ENCODE measurements at regions not wholly inside any gene's neighbourhood (a gene's known extent, or its start where the extent isn't known, plus 50 kb on each side); places are given as distances from the start of the nearest gene placed in this dataset.
"Not testable (repeated sequence)": the region's sequence is repeated elsewhere in the genome, so short reads cannot be mapped to it uniquely, and the experiment has no call there.

GRCh38 chr7:39758234-39758970 is 135.0 kb downstream of the RALA start:
- intact Hi-C loops (cut with DNase I; ENCODE audit: low total_unique reads): no loop called here
- TF ChIP-seq POLR2A (IDR thresholded peaks at IDR 0.05) (no peak), CTCF (IDR thresholded peaks at IDR 0.05) (no peak)
- 53 to 60% methylated on average over 10 of the region's 10 CpGs for WGBS, 2 donors
- no peak for DNase-seq (ENCODE audit: low spot score in 2 of 2)
- no peak overlapping the region for H3K4me3 ChIP-seq (ENCODE audit: low read depth, poor library complexity, severe bottlenecking)

GRCh38 chr7:39761449-39761848 is 138.1 kb downstream of the RALA start:
- DNase-seq (ENCODE audit: low spot score in 2 of 2): no peak
- intact Hi-C loops (cut with DNase I; ENCODE audit: low total_unique reads): no loop called here
- H3K4me3 ChIP-seq (ENCODE audit: low read depth, poor library complexity, severe bottlenecking): no peak overlapping the region
- 54 to 56% methylated on average over 6 of the region's 6 CpGs for WGBS, 2 donors
- TF ChIP-seq CTCF (IDR thresholded peaks at IDR 0.05) (no peak), POLR2A (IDR thresholded peaks at IDR 0.05) (no peak)

DNA sequence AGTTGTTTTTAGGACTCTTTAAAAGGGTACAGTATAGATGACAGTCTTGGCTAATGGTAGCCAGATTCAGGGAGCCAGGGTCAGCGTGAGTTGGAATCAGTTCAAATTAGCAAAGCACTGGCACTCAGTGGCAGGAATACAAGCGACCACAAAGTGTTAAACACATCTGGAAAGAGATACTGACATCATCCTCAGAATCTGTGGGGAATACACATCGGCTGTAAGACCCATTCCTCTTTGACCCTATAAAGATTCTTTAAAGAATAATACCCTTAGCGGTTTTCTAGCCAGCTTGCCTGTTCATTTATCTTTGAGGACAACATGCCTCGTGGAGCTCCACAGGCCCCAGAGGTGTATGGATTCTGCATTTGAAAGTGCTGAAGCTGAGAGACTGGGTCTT is 139.1 kb downstream of the RALA start:
- H3K4me3 ChIP-seq (ENCODE audit: low read depth, poor library complexity, severe bottlenecking); DNase-seq (ENCODE audit: low spot score in 2 of 2); intact Hi-C loops (cut with DNase I; ENCODE audit: low total_unique reads): not testable (repeated sequence)
- WGBS, 2 donors: 64 to 75% methylated on average over 5 of the region's 5 CpGs

- DNase-seq (ENCODE audit: low spot score in 2 of 2); H3K4me3 ChIP-seq (ENCODE audit: low read depth, poor library complexity, severe bottlenecking); intact Hi-C loops (cut with DNase I; ENCODE audit: low total_unique reads): not testable (repeated sequence)
- WGBS, 2 donors: 61 to 68% methylated on average over 5 of the region's 5 CpGs
Measured at GRCh38 chr7:39762881-39763280, 139.5 kb downstream of the RALA start.

DNA sequence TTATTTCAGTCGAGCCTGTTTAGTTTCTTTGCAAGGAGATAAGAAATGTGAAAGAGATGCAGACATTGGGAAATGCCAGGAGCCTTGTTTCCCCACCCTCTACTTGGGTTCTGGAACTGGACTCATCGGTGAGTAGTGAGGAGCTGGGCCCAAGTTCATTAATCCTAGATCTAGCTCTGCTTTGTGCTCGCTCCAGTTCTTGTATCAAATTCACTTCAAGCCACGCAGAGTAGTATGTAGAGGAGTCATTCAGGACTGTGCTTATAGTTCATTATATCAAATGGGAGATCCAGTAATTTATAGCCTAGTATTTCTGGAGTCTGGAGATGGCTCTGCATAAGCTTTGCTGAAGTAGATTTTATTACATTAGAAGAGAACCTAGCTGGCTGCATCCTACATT is 142.5 kb downstream of the RALA start:
- H3K4me3 ChIP-seq (ENCODE audit: low read depth, poor library complexity, severe bottlenecking); intact Hi-C loops (cut with DNase I; ENCODE audit: low total_unique reads); DNase-seq (ENCODE audit: low spot score in 2 of 2): not testable (repeated sequence)
- WGBS, 2 donors: 78 to 82% methylated on average over 4 of the region's 4 CpGs

GRCh38 chr7:39768439-39768838 is 145.1 kb downstream of the RALA start:
- H3K4me3 ChIP-seq (ENCODE audit: low read depth, poor library complexity, severe bottlenecking); DNase-seq (ENCODE audit: low spot score in 2 of 2); intact Hi-C loops (cut with DNase I; ENCODE audit: low total_unique reads): not testable (repeated sequence)
- WGBS, 2 donors: 91% methylated on average over 4 of the region's 4 CpGs

- intact Hi-C loops (cut with DNase I; ENCODE audit: low total_unique reads); DNase-seq (ENCODE audit: low spot score in 2 of 2); H3K4me3 ChIP-seq (ENCODE audit: low read depth, poor library complexity, severe bottlenecking): not testable (repeated sequence)
- 95 to 97% methylated on average over 9 of the region's 9 CpGs for WGBS, 2 donors
Measured at GRCh38 chr7:39774341-39774851, 151.0 kb downstream of the RALA start.

DNA sequence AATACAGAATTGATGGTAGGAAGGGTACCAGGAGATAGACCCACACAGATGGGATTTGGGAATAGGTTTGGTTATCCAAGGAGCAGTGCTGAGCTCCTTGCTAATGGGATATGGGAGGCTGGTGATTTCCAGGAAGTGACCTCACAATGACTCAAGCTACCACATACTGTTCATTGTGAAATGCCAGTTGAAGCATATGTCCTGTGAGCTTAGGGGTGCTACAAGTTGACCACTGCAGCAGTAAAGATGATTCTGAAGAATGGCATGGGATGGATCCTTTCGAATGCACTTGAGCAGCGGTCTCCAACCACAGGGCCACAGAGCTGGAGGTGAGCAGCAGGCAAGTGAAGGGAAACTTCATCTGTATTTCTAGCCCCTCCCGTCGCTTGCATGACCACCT is 158.2 kb downstream of the RALA start:
- intact Hi-C loops (cut with DNase I; ENCODE audit: low total_unique reads); H3K4me3 ChIP-seq (ENCODE audit: low read depth, poor library complexity, severe bottlenecking); DNase-seq (ENCODE audit: low spot score in 2 of 2): not testable (repeated sequence)
- whole genome bisulfite sequencing, 2 donors: 91 to 100% methylated on average over 2 of the region's 4 CpGs

DNA sequence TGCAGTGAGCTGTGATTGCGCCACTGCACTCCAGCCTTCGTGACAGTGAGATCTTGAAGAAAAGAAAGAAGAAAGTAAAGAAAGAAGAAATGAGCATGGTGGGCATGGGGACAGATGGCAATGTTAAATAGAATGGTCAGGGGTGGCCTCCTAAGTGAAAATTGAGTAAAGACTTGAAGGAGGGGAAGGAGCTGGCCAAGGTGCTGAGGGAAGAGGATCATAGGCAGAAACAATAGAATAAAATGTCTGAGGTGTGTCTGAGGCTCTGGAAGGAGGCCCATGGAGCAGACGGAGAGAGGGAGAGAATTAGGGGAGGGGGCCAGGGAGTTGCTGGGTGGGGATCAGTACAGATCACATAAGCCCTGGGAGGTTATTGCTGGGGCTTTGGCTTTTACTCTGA is 163.1 kb downstream of the RALA start:
- WGBS, 2 donors: 88% methylated on average over 3 of the region's 3 CpGs
- intact Hi-C loops (cut with DNase I; ENCODE audit: low total_unique reads); H3K4me3 ChIP-seq (ENCODE audit: low read depth, poor library complexity, severe bottlenecking); DNase-seq (ENCODE audit: low spot score in 2 of 2): not testable (repeated sequence)

DNA sequence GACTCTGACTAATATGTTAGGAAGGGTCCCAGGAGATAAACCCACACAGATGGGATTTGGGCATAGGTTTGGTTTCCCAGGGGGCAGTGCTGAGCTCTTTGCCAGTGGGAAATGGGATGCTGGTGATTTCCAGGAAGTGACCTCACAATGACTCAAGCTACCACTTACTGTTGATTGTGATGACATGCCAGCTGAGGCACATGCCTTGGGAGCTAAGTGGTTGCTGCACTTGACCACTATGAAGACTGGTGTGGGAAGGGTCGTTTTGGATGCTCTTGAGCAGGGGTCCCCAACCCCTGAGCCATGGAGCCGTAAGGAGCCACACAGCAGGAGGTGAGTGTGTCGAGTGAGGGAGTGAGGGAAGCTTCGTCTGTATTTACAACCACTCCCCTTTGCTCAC is 159.0 kb upstream of the CDK13 start:
- H3K4me3 ChIP-seq (ENCODE audit: low read depth, poor library complexity, severe bottlenecking); DNase-seq (ENCODE audit: low spot score in 2 of 2); intact Hi-C loops (cut with DNase I; ENCODE audit: low total_unique reads): not testable (repeated sequence)
- WGBS, 2 donors: 84 to 93% methylated on average over 4 of the region's 4 CpGs

DNA sequence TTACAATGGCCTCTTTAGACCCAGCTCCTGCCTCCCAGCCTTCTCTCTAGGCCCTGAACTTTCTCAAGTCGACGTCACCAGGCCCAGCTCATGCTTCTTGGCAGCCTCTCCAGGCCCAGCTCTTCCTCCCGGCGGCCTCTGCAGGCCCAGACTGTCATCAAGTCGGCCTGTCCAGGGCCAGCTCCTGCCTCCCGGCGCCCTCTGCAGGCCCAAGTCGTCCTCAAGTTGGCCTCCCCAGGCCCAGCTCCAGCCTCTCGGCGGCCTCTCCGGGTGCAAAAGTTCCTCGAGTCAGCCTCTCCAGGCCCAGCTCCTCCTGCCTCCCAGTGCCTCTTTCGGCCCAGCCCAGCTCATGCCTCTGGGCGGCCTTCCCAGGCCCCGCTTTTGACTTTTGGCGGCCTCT is 158.1 kb upstream of the CDK13 start:
- DNase-seq (ENCODE audit: low spot score in 2 of 2); H3K4me3 ChIP-seq (ENCODE audit: low read depth, poor library complexity, severe bottlenecking); intact Hi-C loops (cut with DNase I; ENCODE audit: low total_unique reads): not testable (repeated sequence)
- WGBS, 2 donors: 82 to 88% methylated on average over 14 to 15 of the region's 16 CpGs

DNA sequence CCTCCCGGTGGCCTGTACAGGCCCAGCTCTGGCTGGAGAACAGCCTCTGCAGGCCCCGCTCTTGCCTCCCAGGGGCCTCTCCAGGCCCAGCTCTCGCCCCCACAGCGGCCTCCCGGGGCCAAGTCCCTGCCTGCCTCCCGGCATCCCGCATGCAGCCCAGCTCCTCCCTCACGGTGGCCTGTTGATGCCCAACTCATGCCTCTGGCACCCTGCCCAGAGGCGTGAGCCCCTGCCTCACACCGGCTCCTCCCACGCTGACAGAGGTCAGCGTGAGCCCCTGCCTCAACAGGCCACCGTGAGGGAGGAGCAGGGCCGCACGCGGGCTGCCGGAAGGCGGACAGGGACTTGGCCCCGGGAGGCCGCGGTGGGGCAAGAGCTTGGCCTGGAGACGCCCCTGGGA is 157.0 kb upstream of the CDK13 start:
- 93 to 94% methylated on average over 7 to 13 of the region's 22 CpGs for WGBS, 2 donors
- DNase-seq (ENCODE audit: low spot score in 2 of 2); H3K4me3 ChIP-seq (ENCODE audit: low read depth, poor library complexity, severe bottlenecking); intact Hi-C loops (cut with DNase I; ENCODE audit: low total_unique reads): not testable (repeated sequence)

GRCh38 chr7:39793851-39794250 is 156.2 kb upstream of the CDK13 start:
- H3K4me3 ChIP-seq (ENCODE audit: low read depth, poor library complexity, severe bottlenecking); intact Hi-C loops (cut with DNase I; ENCODE audit: low total_unique reads); DNase-seq (ENCODE audit: low spot score in 2 of 2): not testable (repeated sequence)
- WGBS, 2 donors: 96 to 98% methylated on average over 18 to 23 of the region's 23 CpGs
